GM21447 (cell line): ENCODE measurements at regions not wholly inside any gene's neighbourhood (a gene's known extent, or its start where the extent isn't known, plus 50 kb on each side); places are given as distances from the start of the nearest gene placed in this dataset.

Experiments used
- ATAC-seq: cut with Tn5 transposase; IDR thresholded peaks from one replicate; pipeline ENCODE4 v1.9.1; 2021; ENCODE audit not compliant: unreplicated experiment

- ATAC-seq = no peak
Measured at GRCh38 chr2:219947575-219947974, 320.1 kb downstream of the SLC4A3 start.

GRCh38 chr2:219949053-219949452 is 321.6 kb downstream of the SLC4A3 start:
- no peak for ATAC-seq

GRCh38 chr2:219951099-219951498 is 323.7 kb downstream of the SLC4A3 start:
- no peak for ATAC-seq

GRCh38 chr2:219954331-219954730 is 326.9 kb downstream of the SLC4A3 start:
- no peak for ATAC-seq

GRCh38 chr2:219957820-219958219 is 330.4 kb downstream of the SLC4A3 start:
- no peak for ATAC-seq

GRCh38 chr2:219958941-219959340 is 331.5 kb downstream of the SLC4A3 start:
- ATAC-seq = no peak

GRCh38 chr2:219959471-219959870 is 332.0 kb downstream of the SLC4A3 start:
- no peak for ATAC-seq

- ATAC-seq = no peak
Measured at GRCh38 chr2:219961947-219962498, 334.6 kb downstream of the SLC4A3 start.

GRCh38 chr2:219962801-219963200 is 335.4 kb downstream of the SLC4A3 start:
- ATAC-seq = no peak

- no peak for ATAC-seq
Measured at GRCh38 chr2:219965287-219966194, 338.1 kb downstream of the SLC4A3 start.

GRCh38 chr2:219967247-219968245 is 340.1 kb downstream of the SLC4A3 start:
- ATAC-seq = no peak

GRCh38 chr2:219968685-219969345 is 341.4 kb downstream of the SLC4A3 start:
- no peak for ATAC-seq

GRCh38 chr2:219969508-219969907 is 342.1 kb downstream of the SLC4A3 start:
- no peak for ATAC-seq

GRCh38 chr2:219973136-219973535 is 345.7 kb downstream of the SLC4A3 start:
- ATAC-seq = no peak

- ATAC-seq = no peak
Measured at GRCh38 chr2:219976871-219977270, 349.4 kb downstream of the SLC4A3 start.

GRCh38 chr2:219980638-219981037 is 353.2 kb downstream of the SLC4A3 start:
- ATAC-seq = no peak

- no peak for ATAC-seq
Measured at GRCh38 chr2:219983836-219984235, 356.4 kb downstream of the SLC4A3 start.

- ATAC-seq = no peak
Measured at GRCh38 chr2:219985017-219985416, 357.6 kb downstream of the SLC4A3 start.

- ATAC-seq = no peak
Measured at GRCh38 chr2:219987830-219988229, 360.4 kb downstream of the SLC4A3 start.

- ATAC-seq = no peak
Measured at GRCh38 chr2:219989744-219990143, 362.3 kb downstream of the SLC4A3 start.

GRCh38 chr2:219991116-219991515 is 363.7 kb downstream of the SLC4A3 start:
- no peak for ATAC-seq
